HAP-1 (cell line): ENCODE measurements at regions not wholly inside any gene's neighbourhood (a gene's known extent, or its start where the extent isn't known, plus 50 kb on each side); places are given as distances from the start of the nearest gene placed in this dataset.

Experiments used
- DNase-seq, 2 experiments: peaks; one replicate each; pipeline ENCODE4 v3.0.0-alpha.2; 2016 to 2020; ENCODE audit warnings: low spot score in 2 of 2
- H3K27me3 ChIP-seq: fragments of 250-450 bp; sonication (Bioruptor Pico); 2 replicates; pipeline ENCODE4 v1.5.1; 2020; ENCODE audit warnings: low read depth, mild to moderate bottlenecking, moderate library complexity
- H3K36me3 ChIP-seq: fragments of 250-450 bp; sonication (Bioruptor Pico); replicated peaks from 2 replicates; pipeline ENCODE4 v1.5.1; 2020; ENCODE audit warnings: mild to moderate bottlenecking
- H3K4me1 ChIP-seq: fragments of 250-450 bp; sonication (Bioruptor Pico); 2 replicates; pipeline ENCODE4 v1.5.1; 2020; ENCODE audit warnings: mild to moderate bottlenecking
- H3K4me3 ChIP-seq: fragments of 250-450 bp; sonication (Bioruptor Pico); 2 replicates; pipeline ENCODE4 v1.5.1; 2020; ENCODE audit warnings: mild to moderate bottlenecking, moderate library complexity
- H3K9me3 ChIP-seq: fragments of 250-450 bp; sonication (Bioruptor Pico); 2 replicates; pipeline ENCODE4 v1.5.1; 2020; ENCODE audit warnings: mild to moderate bottlenecking, moderate library complexity
- in situ Hi-C: fragments of 300-500 bp; cut with MboI; formaldehyde crosslinking; loops from 3 replicates; pipeline ENCODE4 v1.14.3; 2020; ENCODE audit warnings: low sequenced_read_pairs, inconsistent platforms, mixed read lengths

DNA sequence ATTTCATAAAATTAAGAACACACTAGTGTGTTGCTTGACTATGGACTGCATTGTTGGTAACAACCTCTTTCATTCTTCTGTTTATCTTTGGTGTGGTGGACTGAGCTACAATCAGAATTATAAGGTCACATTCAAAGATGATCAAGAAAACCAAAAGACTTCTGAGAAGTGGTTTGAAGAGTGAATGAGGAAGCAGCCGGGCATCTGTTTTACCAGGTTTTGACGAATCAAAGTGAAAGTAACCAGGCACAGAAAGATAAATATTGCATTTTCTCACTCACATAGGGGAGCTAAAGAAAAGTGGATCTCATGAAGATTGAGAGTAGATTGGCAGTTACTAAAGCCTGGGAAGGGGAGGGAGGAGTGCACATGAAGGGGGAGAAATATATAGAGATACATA, 589.1 kb downstream of the ZNF608 start:
- Histone ChIP-seq H3K4me3 (no peak overlapping the region), H3K36me3 (no peaks in the 10 kb centered on the region), H3K4me1 (no peaks in the 10 kb centered on the region), H3K27me3 (no peaks in the 10 kb centered on the region), H3K9me3 (peaks cover 5% of the 10 kb centered on the region; the same call in 1 of the 2 replicates)
- in situ Hi-C loops: no loop called here
- no peak for DNase-seq

DNA sequence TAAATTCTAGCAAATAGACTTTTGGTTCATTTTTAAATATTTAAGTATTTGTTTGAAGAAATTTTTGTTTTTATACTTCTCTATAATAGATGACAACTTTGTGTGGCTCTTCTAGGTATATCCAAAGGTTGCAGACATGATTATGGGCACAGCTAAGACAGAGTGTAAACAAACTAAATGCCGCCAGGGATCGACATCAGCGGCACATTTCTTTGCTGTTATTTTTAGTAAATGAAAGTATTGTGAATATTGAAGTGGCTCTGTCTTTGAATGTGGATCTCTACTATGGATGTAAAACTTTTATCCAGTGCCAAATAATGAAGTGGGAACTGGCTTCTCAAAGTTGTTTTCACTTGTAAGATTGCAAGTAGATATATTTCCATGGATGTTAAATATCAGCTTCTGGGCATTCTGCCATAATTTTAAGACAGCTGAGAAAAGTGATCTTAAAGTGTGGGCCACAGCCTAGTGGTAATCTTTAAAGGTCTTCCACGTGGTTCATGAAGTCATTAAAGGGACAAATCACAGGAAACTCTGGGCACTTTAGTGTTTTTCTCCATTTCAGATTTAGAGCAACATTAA, 589.9 kb downstream of the ZNF608 start:
- in situ Hi-C loops: no loop called here
- no peak for DNase-seq

DNA sequence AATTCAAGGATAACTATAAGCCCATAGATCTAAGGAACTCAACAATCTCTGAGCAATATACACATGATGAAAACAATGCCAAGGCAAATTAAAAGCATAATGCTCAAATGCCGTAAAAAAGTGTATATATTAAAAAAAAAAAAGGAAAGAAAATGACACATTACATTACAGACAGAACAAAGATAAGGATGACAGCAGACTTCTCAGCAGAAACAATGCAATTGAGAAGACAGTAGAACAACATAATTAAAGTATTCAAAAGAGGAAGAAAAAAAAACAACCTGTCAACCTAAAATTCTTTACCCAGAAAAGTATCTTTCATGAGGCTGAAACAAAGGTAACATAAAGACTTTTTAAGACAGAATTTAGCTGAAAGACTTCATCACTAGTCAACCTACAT, 591.7 kb downstream of the ZNF608 start:
- Histone ChIP-seq H3K36me3 (no peaks in the 10 kb centered on the region), H3K4me3 (no peak overlapping the region), H3K4me1 (no peaks in the 10 kb centered on the region), H3K27me3 (no peaks in the 10 kb centered on the region), H3K9me3 (peaks cover 5% of the 10 kb centered on the region; the same call in 1 of the 2 replicates)
- in situ Hi-C loops: no loop called here
- no peak for DNase-seq

More for the DNA sequence above, 589.9 kb downstream of the ZNF608 start:
- H3K36me3 ChIP-seq: no peaks in the 10 kb centered on the region
- no peaks in the 10 kb centered on the region for H3K27me3 ChIP-seq
- H3K9me3 ChIP-seq: peaks cover 5% of the 10 kb centered on the region; the same call in 1 of the 2 replicates
- H3K4me3 ChIP-seq: no peak overlapping the region
- no peaks in the 10 kb centered on the region for H3K4me1 ChIP-seq

DNA sequence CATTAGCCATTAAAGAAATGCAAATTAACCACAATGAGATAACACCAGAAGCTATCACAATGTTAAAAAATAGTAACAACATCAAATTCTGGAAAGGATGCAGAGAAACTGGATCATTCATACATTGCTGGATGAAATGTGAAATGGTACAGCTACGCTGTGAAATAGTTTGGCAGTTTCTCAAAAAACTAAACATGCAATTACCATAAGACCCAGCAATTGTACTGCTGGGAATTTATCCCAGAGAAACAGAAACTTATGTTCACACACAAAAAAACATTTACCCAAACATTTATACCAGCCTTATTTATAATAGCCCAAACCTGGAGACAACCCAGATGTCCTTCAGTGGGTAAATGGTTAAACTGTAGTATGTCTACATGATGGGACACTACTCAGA, 592.9 kb downstream of the ZNF608 start:
- Histone ChIP-seq H3K27me3 (no peaks in the 10 kb centered on the region), H3K4me1 (no peaks in the 10 kb centered on the region), H3K9me3 (peaks cover 5% of the 10 kb centered on the region; the same call in 1 of the 2 replicates), H3K36me3 (no peaks in the 10 kb centered on the region), H3K4me3 (no peak overlapping the region)
- in situ Hi-C loops: no loop called here
- no peak for DNase-seq

DNA sequence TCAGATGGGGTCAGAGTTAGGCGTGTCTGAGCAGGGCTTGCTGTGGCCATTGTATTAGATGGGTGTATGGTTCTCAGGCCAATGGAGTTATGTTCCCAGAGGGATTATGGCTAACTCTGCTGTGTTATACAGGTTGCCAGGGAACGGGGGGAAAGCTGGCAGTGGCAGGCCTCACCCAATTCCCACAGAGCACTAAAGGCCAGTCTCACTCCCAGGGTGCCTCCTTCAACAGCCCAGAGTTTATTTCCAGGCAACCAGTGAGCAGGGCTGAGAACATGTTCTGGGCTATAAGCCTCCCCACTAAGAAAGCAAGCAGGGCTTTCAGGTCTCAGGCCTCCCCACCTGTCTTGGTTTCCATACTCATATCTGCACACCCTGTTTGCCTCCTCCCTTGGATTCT, 597.9 kb downstream of the ZNF608 start:
- in situ Hi-C loops: no loop called here
- Histone ChIP-seq H3K4me3 (no peak overlapping the region), H3K36me3 (no peaks in the 10 kb centered on the region), H3K27me3 (no peaks in the 10 kb centered on the region), H3K9me3 (no peaks in the 10 kb centered on the region), H3K4me1 (no peaks in the 10 kb centered on the region)
- no peak for DNase-seq

DNA sequence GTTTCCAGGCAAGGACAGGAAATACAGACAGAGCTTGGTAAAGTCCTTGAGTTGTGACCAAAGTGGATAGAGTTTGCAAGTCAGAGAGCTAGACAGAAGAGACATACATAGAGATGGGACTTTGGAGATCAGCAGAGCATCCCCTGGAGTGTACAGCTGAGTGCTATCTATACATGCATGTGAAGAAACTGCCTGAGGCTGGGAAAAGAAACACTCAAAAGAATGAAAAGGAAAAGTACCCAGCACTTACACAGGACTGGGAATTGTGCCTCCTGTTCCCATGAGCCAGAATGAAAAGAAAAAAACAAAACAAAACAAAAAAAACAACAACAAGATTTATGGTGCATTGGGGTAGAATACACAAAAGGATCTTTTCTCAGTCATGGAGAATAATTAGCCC, 606.4 kb downstream of the ZNF608 start:
- Histone ChIP-seq H3K4me3 (no peak overlapping the region), H3K36me3 (no peaks in the 10 kb centered on the region), H3K9me3 (no peaks in the 10 kb centered on the region), H3K4me1 (no peaks in the 10 kb centered on the region), H3K27me3 (no peaks in the 10 kb centered on the region)
- DNase-seq: no peak
- in situ Hi-C loops: no loop called here

DNA sequence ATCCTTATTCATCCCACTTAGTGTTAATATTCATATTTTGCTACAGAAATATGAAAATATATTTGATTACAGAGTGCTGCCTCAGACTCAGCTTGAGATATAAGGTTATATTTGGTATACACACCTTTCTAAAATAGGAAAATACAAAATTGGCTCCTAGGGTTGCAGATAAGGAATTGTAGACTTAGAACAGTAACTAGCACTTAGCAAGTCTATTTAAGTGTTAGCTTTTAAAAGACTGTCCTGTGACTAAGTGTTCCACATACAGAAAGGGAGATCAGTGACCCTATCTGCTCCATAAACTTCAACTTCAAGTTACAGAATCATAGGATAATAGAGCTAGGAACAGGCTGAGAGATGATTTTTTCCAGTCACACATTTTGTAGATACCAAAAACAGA, 607.0 kb downstream of the ZNF608 start:
- H3K4me3 ChIP-seq: no peak overlapping the region
- DNase-seq: no peak
- H3K4me1 ChIP-seq: no peaks in the 10 kb centered on the region
- H3K9me3 ChIP-seq: no peaks in the 10 kb centered on the region
- in situ Hi-C loops: no loop called here
- no peaks in the 10 kb centered on the region for H3K36me3 ChIP-seq
- no peaks in the 10 kb centered on the region for H3K27me3 ChIP-seq

DNA sequence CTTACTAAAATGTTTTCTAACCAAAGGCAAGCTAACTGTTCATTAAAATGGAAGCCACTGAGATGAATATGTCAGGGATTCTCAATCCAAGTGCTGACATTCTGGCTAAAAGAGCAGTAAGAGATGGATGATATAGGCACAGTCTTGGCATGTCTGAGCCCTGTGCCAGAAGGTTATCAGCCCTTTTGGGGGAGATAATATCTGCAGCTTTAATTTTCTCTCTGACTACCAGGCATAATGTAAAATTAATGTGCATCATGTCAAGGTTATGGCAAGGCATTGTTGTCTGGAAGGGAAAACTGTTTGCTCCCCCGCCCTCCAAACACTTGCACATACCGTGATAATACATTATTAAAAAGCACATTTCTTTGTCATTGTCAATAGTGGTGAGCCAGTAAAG, 609.8 kb downstream of the ZNF608 start:
- no peak for DNase-seq
- Histone ChIP-seq H3K36me3 (no peaks in the 10 kb centered on the region), H3K4me3 (no peak overlapping the region), H3K9me3 (no peaks in the 10 kb centered on the region), H3K4me1 (no peaks in the 10 kb centered on the region), H3K27me3 (no peaks in the 10 kb centered on the region)
- in situ Hi-C loops: no loop called here

DNA sequence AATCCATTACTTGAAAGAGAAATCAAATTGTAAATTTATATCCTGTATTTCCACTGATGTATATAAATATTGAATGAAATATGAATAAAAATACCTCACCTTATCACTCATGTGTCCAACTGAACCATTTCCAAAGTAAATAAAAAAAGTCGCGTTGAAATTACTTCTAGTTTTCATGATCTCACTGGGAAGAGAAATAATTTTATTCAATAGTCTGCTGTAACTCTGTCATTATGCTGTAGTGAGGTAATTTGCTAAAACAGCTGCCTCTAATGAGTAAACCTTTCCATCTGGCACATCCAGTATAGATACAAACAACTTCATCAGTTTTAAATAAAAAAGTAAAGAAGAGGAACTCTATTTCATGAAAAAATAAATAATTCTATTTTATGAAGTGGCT, 611.5 kb downstream of the ZNF608 start:
- in situ Hi-C loops: no loop called here
- no peak overlapping the region for H3K4me3 ChIP-seq
- no peak for DNase-seq
- no peaks in the 10 kb centered on the region for H3K4me1 ChIP-seq
- no peaks in the 10 kb centered on the region for H3K36me3 ChIP-seq
- no peaks in the 10 kb centered on the region for H3K9me3 ChIP-seq
- H3K27me3 ChIP-seq: no peaks in the 10 kb centered on the region

DNA sequence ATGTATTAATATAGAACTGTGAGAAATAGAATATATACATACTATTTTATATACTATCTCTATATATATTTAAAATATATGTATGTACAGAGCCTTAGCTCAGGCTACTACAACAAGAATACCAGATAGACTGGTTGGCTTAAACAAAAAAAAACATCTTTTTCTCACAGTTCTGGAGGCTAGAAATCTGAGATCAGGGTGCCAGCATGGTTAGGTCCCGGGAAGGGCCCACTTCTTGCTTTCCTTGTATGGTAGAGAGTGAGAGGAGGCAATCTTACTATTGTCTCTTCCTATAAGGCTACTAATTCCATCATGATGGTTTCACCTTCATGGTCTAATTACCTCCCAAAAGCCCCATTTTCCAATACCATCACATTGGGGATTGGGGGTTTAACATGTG, 613.0 kb downstream of the ZNF608 start:
- in situ Hi-C loops: no loop called here
- H3K4me1 ChIP-seq: no peaks in the 10 kb centered on the region
- H3K27me3 ChIP-seq: no peaks in the 10 kb centered on the region
- DNase-seq: no peak
- H3K4me3 ChIP-seq: no peak overlapping the region
- H3K36me3 ChIP-seq: no peaks in the 10 kb centered on the region
- H3K9me3 ChIP-seq: no peaks in the 10 kb centered on the region

DNA sequence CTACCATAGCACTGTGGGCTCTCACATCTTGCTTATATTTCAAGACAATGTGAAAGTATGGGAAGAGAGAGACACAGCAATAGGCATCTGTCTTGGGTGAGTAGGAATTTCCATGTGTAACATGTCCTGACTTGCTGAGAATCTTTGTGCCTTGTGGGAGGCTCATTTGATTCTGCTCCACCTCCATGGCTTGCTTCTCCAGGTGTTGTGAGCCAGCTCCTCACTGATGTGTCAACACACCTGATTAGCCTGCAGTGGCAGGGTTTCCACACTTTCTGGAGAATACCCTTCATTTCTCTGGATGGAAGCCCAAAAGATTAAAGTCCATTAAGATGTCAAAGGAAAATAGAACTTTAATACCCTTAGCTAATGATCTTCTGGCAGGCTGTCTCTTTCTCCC, 613.6 kb downstream of the ZNF608 start:
- no peaks in the 10 kb centered on the region for H3K36me3 ChIP-seq
- no peaks in the 10 kb centered on the region for H3K27me3 ChIP-seq

DNA sequence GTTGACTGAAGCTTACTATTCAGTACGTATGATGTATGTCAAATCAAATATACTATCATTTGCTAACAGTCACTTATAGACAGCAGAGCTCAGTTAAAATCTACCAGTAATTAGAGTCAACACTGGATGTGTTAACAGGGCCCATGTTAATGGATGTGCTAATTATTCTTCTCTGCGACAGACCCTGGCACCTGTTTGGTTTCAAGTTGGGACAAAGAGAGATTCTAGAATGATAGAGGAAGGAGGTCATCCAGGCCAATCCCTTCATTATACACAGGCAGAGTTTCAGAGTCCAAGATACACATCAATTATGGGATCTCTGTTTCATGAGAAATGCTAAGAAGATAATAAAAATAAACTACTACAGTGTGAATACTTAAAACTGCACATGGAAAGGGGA, 615.0 kb downstream of the ZNF608 start:
- in situ Hi-C loops: no loop called here

More for the DNA sequence above, 613.6 kb downstream of the ZNF608 start:
- Histone ChIP-seq H3K9me3 (no peaks in the 10 kb centered on the region), H3K4me1 (no peaks in the 10 kb centered on the region), H3K4me3 (no peak overlapping the region)
- in situ Hi-C loops: no loop called here
- no peak for DNase-seq

DNA sequence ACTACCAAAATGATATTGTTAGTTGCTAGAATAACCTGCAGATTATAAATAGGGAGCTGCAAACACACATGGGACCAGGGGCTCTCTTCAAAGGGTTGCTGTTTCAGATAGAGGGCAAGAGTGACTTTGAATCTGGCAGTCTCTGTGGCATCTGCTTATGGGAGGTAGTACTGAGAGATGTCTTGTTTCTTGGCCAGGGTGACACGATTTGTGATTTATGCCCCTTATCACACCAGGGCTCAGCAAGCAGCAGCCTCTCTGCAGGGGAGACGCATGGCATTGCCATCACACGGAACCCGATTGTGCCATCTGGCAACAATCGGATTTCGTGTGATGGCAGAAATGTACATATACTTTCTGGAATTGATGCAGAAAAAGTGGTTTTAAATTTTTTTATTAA, 615.6 kb downstream of the ZNF608 start:
- H3K27me3 ChIP-seq: no peaks in the 10 kb centered on the region
- DNase-seq: no peak
- in situ Hi-C loops: no loop called here

More for the DNA sequence above, 615.0 kb downstream of the ZNF608 start:
- Histone ChIP-seq H3K27me3 (no peaks in the 10 kb centered on the region), H3K4me3 (no peak overlapping the region), H3K9me3 (no peaks in the 10 kb centered on the region), H3K36me3 (no peaks in the 10 kb centered on the region), H3K4me1 (no peaks in the 10 kb centered on the region)
- DNase-seq: no peak

DNA sequence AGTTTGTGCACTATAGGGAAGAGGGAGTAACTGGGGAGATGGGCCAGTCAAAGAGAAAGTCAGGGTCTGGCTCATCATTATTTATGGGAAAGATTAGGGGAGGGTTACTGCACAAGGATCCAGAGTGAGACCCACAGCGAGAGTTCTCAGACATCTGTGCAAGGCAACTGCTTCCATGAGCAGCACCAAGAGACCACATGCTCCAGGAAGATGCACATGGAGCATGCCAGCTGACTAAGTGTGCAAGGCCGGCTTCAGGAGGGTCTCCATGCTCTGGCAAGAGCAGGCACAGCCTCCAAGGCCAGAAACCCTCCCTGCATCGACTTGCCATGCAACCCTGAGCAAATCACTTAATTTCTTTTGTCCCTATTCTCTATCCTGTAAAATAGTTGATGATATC, 616.9 kb downstream of the CSNK1G3 start:
- no peak overlapping the region for H3K4me3 ChIP-seq
- peaks cover 6% of the 10 kb centered on the region; the same call in 1 of the 2 replicates for H3K4me1 ChIP-seq
- H3K27me3 ChIP-seq: no peaks in the 10 kb centered on the region
- DNase-seq: no peak
- in situ Hi-C loops: no loop called here
- no peaks in the 10 kb centered on the region for H3K36me3 ChIP-seq
- H3K9me3 ChIP-seq: no peaks in the 10 kb centered on the region

More for the DNA sequence above, 615.6 kb downstream of the ZNF608 start:
- Histone ChIP-seq H3K9me3 (no peaks in the 10 kb centered on the region), H3K36me3 (no peaks in the 10 kb centered on the region), H3K4me1 (no peaks in the 10 kb centered on the region), H3K4me3 (no peak overlapping the region)
